Lung (tissue), 11 donors: ENCODE measurements at regions not wholly inside any gene's neighbourhood (a gene's known extent, or its start where the extent isn't known, plus 50 kb on each side); places are given as distances from the start of the nearest gene placed in this dataset.

Experiments
- ATAC-seq: fragments of 200-7000 bp; cut with Tn5 transposase; one replicate; pipeline ENCODE4 v1.9.1; 2020; ENCODE audit warnings: moderate number of reproducible peaks; ENCODE audit not compliant: insufficient read depth, low FRiP score
- DNase-seq, 3 donors: peaks; one replicate each; pipeline ENCODE4 v3.0.0-alpha.2; 2013 to 2017
- H3K27ac ChIP-seq, 2 donors: one replicate each; pipeline ENCODE4 v1.5.1; 2013; ENCODE audit warnings: mild to moderate bottlenecking in 2 of 2, moderate library complexity in 2 of 2, control low read depth in 1 of 2, inconsistent platforms in 1 of 2, low read depth in 1 of 2, low read length in 1 of 2
- H3K27me3 ChIP-seq, 3 donors: one replicate each; pipeline ENCODE4 v1.5.1; 2013; ENCODE audit warnings: low read length in 2 of 3; ENCODE audit not compliant: control insufficient read depth in 3 of 3, insufficient read depth in 3 of 3
- H3K36me3 ChIP-seq, 4 donors: one replicate each; pipeline ENCODE4 v1.5.1; 2013; ENCODE audit warnings: low read length in 4 of 4, mild to moderate bottlenecking in 1 of 4, moderate library complexity in 1 of 4; ENCODE audit not compliant: control insufficient read depth in 4 of 4, insufficient read depth in 4 of 4
- H3K4me1 ChIP-seq, 5 donors: one replicate each; pipeline ENCODE4 v1.5.1; 2013; ENCODE audit warnings: low read length in 5 of 5, mild to moderate bottlenecking in 2 of 5, moderate library complexity in 1 of 5; ENCODE audit not compliant: control insufficient read depth in 5 of 5, insufficient read depth in 5 of 5
- H3K4me3 ChIP-seq: one replicate; pipeline ENCODE4 v1.5.1; 2013; ENCODE audit warnings: mild to moderate bottlenecking, control low read depth, moderate library complexity
- H3K9ac ChIP-seq, 2 donors: one replicate each; pipeline ENCODE4 v1.5.1; 2013; ENCODE audit warnings: low read length in 2 of 2, control low read depth in 1 of 2; ENCODE audit not compliant: insufficient read depth in 1 of 2
- H3K9me3 ChIP-seq, 4 donors: one replicate each; pipeline ENCODE4 v1.5.1; 2013; ENCODE audit warnings: low read length in 3 of 4, mild to moderate bottlenecking in 1 of 4, moderate library complexity in 1 of 4; ENCODE audit not compliant: control insufficient read depth in 4 of 4, insufficient read depth in 3 of 4
- WGBS, 2 donors: extraction: QIAGEN DNeasy Blood & Tissue Kit; methylation state at CpG; one replicate each; pipeline ENCODE4 v1.1.7; 2013; 5-methylcytosine and 5-hydroxymethylcytosine counted together
- TF ChIP-seq, protein P1 (sequence below): IDR thresholded peaks from 2 replicates; pipeline ENCODE4 v1.5.1; 2012; ENCODE audit warnings: mild to moderate bottlenecking; ENCODE audit errors: control extremely low read depth, extremely low read depth
- donor health status: control.
- donor health status: control.
- donor health status: Bipolar disorder and iron deficiency.
- donor health status: healthy.
- donor health status: DM: yes; HTN: yes; CAD: no.

DNA sequence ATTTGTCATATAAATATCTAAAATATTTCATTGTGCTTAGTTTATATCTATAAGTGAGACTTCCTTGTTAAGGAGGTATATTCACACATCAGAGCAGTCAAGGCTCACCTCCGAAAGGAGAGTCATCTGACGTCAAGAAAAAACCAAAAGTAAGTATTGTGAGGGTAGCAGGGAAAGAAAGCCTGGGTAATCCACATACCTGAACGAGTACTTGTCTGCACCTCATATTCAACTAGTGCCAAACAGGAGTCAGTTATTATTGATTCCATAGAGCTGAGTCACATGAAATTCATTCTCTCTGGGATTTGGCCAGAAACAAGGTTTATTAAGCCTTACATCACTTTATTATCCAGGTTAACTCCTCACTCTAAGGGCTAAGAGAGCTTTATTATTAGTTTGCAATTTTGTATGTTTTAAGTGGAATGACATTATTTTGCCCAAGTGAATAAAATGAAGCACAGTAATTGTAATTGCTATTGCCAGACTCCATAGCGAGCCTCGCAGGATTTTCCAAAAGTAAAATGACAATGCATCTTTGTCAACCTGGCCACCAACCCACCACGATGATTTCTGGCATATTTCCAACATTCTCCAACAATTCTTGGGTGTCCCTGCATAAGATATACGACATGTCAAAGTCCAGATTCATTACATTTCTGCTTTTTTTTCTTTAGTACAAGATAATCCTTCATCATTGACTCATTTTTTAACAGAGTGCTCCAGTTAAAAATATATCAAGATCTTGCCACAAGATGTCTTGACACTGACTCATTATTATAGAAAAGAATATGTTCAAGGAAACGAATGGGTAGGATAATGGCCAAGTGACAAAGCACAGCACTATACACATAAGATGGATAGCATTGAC, 1210.4 kb upstream of the ACVR2A start:
- Histone ChIP-seq H3K27ac (no peak overlapping the region), H3K9ac (no peak overlapping the region), H3K9me3 (no peaks in the 10 kb centered on the region), H3K4me3 (no peak overlapping the region), H3K4me1 (no peaks in the 10 kb centered on the region), H3K36me3 (no peaks in the 10 kb centered on the region), H3K27me3 (no peaks in the 10 kb centered on the region)
- ATAC-seq: no peak
- TF ChIP-seq, protein P1, sequence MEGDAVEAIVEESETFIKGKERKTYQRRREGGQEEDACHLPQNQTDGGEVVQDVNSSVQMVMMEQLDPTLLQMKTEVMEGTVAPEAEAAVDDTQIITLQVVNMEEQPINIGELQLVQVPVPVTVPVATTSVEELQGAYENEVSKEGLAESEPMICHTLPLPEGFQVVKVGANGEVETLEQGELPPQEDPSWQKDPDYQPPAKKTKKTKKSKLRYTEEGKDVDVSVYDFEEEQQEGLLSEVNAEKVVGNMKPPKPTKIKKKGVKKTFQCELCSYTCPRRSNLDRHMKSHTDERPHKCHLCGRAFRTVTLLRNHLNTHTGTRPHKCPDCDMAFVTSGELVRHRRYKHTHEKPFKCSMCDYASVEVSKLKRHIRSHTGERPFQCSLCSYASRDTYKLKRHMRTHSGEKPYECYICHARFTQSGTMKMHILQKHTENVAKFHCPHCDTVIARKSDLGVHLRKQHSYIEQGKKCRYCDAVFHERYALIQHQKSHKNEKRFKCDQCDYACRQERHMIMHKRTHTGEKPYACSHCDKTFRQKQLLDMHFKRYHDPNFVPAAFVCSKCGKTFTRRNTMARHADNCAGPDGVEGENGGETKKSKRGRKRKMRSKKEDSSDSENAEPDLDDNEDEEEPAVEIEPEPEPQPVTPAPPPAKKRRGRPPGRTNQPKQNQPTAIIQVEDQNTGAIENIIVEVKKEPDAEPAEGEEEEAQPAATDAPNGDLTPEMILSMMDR: no peak
- DNase-seq: no peak
- 77% methylated on average over 8 of the region's 8 CpGs for WGBS, 2 donors

DNA sequence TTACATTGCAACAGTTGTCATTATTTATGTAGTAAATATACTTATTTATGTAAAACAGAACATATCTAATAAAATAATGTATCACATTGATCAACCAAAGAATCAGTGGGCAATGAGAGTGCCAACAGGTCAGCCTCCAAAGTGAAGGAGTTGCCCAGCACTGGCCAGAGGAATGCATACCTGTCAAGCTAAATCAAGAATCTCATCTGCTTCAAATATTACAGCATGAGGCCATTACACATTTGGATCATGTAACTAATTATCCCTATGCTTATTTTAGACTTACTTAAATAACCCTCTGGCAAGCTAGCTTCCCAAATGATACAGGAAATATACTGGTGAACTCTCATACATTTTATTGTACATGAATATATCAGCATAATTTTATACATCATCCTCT, 1211.7 kb upstream of the ACVR2A start:
- Histone ChIP-seq H3K9me3 (no peaks in the 10 kb centered on the region), H3K4me3 (no peak overlapping the region), H3K9ac (no peak overlapping the region), H3K27me3 (no peaks in the 10 kb centered on the region), H3K27ac (no peak overlapping the region), H3K4me1 (no peaks in the 10 kb centered on the region), H3K36me3 (no peaks in the 10 kb centered on the region)
- TF ChIP-seq, protein P1: no peak
- ATAC-seq (no peak), DNase-seq (no peak)

DNA sequence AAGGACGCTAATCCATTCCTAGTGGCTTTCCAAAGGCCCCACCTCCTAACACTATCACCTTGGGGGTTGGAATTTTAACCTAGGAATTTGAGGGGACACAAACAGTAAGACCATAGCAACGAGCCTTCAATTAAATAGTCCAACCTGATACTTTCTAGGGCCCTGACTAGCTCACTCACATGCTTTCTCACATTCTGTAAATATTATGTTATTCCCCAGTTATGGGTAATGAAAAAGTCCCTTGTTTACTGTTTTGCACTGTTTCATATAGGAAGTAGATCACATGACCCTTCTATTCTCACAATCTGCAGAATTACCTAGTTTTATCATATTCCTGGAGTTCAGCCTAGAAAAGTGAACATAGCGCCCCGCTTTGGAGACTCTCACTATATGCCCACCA, 1212.1 kb upstream of the ACVR2A start:
- Histone ChIP-seq H3K9ac (no peak overlapping the region), H3K27ac (no peak overlapping the region), H3K9me3 (no peaks in the 10 kb centered on the region), H3K4me1 (no peaks in the 10 kb centered on the region), H3K36me3 (no peaks in the 10 kb centered on the region), H3K4me3 (no peak overlapping the region), H3K27me3 (no peaks in the 10 kb centered on the region)
- 87 to 94% methylated on average over 4 of the region's 4 CpGs for WGBS, 2 donors
- TF ChIP-seq, protein P1: no peak
- DNase-seq: no peak
- ATAC-seq: no peak
